Astrocyte (in vitro differentiated cells and primary cell): ENCODE measurements at regions not wholly inside any gene's neighbourhood (a gene's known extent, or its start where the extent isn't known, plus 50 kb on each side); places are given as distances from the start of the nearest gene placed in this dataset.

Experiments used
- DNase-seq: peaks from one replicate; pipeline ENCODE4 v3.0.0-alpha.2; 2010; ENCODE audit warnings: low read depth
- FAIRE-seq: peaks from 2 replicates; lab custom pipeline; 2011; peaks lifted over from hg19 to GRCh38; lab: Jason Lieb, UNC
- H2AFZ ChIP-seq: 2 replicates; pipeline ENCODE4 v1.6.0; 2012; ENCODE audit warnings: low read depth, low read length, inconsistent platforms
- H3K27ac ChIP-seq: 2 replicates; pipeline ENCODE4 v1.5.1; 2011; ENCODE audit warnings: low read depth, low read length, inconsistent platforms
- H3K27me3 ChIP-seq: 2 replicates; pipeline ENCODE4 v1.6.0; 2011; ENCODE audit warnings: low read length, inconsistent platforms; ENCODE audit not compliant: insufficient read depth
- H3K36me3 ChIP-seq: 2 replicates; pipeline ENCODE4 v1.5.1; 2011; ENCODE audit warnings: low read length, inconsistent platforms; ENCODE audit not compliant: insufficient read depth
- H3K4me1 ChIP-seq: 2 replicates; pipeline ENCODE4 v1.5.1; 2011; ENCODE audit warnings: low read length, inconsistent platforms; ENCODE audit not compliant: insufficient read depth
- H3K4me2 ChIP-seq: 2 replicates; pipeline ENCODE4 v1.6.0; 2012; ENCODE audit warnings: low read length, inconsistent platforms
- H3K4me3 ChIP-seq: 2 replicates; pipeline ENCODE4 v1.5.1; 2011; ENCODE audit warnings: low read depth, mild to moderate bottlenecking, low read length, inconsistent platforms; ENCODE audit not compliant: insufficient read depth
- H3K79me2 ChIP-seq: 2 replicates; pipeline ENCODE4 v1.6.0; 2012; ENCODE audit warnings: mild to moderate bottlenecking, low read length, inconsistent platforms; ENCODE audit not compliant: insufficient read depth
- H3K9ac ChIP-seq: 2 replicates; pipeline ENCODE4 v1.6.0; 2012; ENCODE audit warnings: mild to moderate bottlenecking, low read length, inconsistent platforms
- H3K9me3 ChIP-seq: 2 replicates; pipeline ENCODE4 v1.5.1; 2012; ENCODE audit warnings: low read depth, mild to moderate bottlenecking, low read length, inconsistent platforms; ENCODE audit not compliant: insufficient read depth
- H4K20me1 ChIP-seq: 2 replicates; pipeline ENCODE4 v1.6.0; 2012; ENCODE audit warnings: low read length, inconsistent platforms; ENCODE audit not compliant: insufficient read depth
- H3K27ac Mint-ChIP-seq: one replicate; pipeline ENCODE4 v1.8.0; 2021; ENCODE audit warnings: mild to moderate bottlenecking, mixed read lengths; ENCODE audit not compliant: unreplicated experiment
- H3K27me3 Mint-ChIP-seq: one replicate; pipeline ENCODE4 v1.8.0; 2021; ENCODE audit warnings: low read depth, mixed read lengths; ENCODE audit not compliant: unreplicated experiment
- H3K36me3 Mint-ChIP-seq: one replicate; pipeline ENCODE4 v1.8.0; 2021; ENCODE audit warnings: low read depth, mixed read lengths; ENCODE audit not compliant: unreplicated experiment
- H3K4me1 Mint-ChIP-seq: one replicate; pipeline ENCODE4 v1.8.0; 2021; ENCODE audit warnings: low read depth, mixed read lengths; ENCODE audit not compliant: unreplicated experiment
- H3K4me3 Mint-ChIP-seq: one replicate; pipeline ENCODE4 v1.8.0; 2021; ENCODE audit warnings: mild to moderate bottlenecking, moderate library complexity, mixed read lengths; ENCODE audit not compliant: unreplicated experiment
- H3K9me3 Mint-ChIP-seq: one replicate; pipeline ENCODE4 v1.8.0; 2021; ENCODE audit warnings: mild to moderate bottlenecking, mixed read lengths; ENCODE audit not compliant: unreplicated experiment
- CTCF ChIP-seq: IDR thresholded peaks from 2 replicates; pipeline ENCODE4 v1.5.1; 2011; ENCODE audit warnings: low read depth, mild to moderate bottlenecking, inconsistent platforms, low read length, moderate library complexity; ENCODE audit not compliant: insufficient read depth
- EZH2 ChIP-seq: IDR thresholded peaks from 2 replicates; pipeline ENCODE4 v1.6.1; 2012; ENCODE audit warnings: mild to moderate bottlenecking, low read length, inconsistent platforms; ENCODE audit not compliant: insufficient read depth

DNA sequence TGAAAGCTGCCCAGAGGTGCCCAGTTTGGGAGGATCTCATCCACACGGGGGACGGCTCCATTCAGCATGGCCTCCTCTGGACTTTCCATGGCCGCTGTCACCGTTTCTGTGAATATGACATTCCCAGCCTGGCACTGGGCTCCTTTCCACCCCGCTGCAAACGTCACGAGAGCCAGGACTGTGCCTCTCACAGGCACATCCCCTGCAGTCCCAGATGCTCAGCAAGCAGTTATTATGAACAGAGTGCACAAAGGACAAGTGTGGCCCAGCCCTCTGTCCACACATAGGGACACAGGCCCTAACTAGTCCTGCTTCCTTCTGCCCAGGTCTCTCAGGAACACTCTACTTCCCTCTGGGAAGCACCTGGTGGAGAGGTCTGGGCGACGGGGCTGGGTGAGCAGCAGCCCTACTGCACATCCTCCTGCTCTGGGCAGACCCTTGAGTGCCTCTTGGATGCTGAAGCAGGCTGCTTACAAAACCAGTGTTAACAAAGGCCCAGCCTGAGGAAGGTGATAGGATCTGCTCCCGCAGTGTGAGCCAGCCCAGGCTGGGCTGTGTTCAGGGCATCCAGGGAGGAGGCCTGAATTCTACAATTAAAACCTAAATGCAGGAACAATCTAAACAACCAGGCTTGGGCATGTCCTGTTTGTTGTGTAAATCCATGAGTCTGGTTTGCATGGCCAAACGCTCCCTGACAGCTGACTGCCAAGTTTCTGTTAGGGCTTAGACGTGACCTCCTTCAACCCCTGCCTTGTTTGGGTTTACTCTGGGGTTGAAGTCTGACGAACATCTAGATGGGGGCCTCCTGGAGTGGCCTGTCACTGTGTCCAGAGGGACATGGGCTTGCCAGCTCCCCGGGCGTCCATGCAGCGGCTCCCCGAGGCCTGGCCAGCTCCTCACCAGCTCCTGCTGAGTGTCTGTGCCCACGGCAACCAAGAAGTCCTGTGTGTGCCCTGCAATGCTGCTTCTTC lies 269.8 kb downstream of the GADD45G start:
- FAIRE-seq: no peak
- no peak for TF ChIP-seq CTCF
- TF ChIP-seq EZH2: no peak
- Histone ChIP-seq H4K20me1 (no peaks in the 10 kb centered on the region), H3K4me2 (no peak overlapping the region), H3K27ac (no peak overlapping the region), H3K9me3 (no peaks in the 10 kb centered on the region), H3K79me2 (no peaks in the 10 kb centered on the region), H3K27me3 (no peaks in the 10 kb centered on the region), H2AFZ (no peak overlapping the region), H3K4me3 (no peak overlapping the region), H3K4me1 (no peaks in the 10 kb centered on the region), H3K36me3 (no peaks in the 10 kb centered on the region), H3K9ac (no peak overlapping the region)
- Mint-ChIP-seq H3K27ac (no peak overlapping the region), H3K27me3 (peaks cover 63% of the 10 kb centered on the region), H3K4me3 (no peak overlapping the region), H3K9me3 (no peaks in the 10 kb centered on the region), H3K36me3 (no peaks in the 10 kb centered on the region), H3K4me1 (peaks cover 5% of the 10 kb centered on the region)
- DNase-seq: no peak

DNA sequence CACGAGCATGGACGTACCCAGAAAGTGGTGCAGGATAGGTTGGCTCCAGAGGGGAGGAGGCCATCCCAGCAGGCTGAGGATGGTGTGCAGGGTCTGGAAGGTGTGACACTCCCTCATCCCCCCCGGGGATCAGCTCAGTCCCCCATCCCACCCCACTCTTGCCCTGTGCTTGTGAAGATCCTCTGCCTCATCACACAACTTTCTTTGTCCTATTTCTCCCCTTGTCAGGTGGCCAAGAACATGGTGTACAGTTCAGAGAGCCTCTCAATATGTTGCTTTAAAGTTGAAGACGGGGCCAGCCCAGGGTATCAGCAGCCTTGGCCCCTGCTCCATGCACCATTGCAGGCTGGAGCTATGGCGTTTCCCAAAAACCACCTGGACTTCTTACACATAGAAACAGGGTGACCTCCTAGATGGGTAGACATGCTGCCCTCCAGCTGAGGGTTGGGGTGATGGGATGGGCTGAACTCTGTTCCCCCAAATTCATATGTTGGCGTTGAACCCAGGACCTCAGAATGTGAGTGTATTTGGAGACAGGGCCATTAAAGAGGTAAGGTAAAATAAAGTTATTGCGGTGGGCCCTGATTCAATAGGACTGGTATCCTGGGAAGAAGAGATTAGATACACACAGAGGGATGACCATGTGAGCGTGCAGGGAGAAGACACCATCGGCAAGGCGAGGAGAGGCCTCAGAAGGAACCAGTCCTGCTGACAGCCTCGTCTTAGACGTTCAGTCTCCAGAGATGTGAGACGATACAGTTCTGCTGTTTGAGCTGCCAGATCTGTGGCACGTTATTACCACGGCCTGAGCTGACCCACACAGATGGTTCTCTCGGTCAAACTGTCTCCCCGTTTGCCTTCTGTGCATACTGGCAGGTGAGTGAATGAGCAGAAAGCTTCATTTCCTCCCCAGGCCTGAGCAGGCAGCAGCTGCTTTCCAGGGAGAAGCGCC lies 272.5 kb downstream of the GADD45G start:
- TF ChIP-seq CTCF: no peak
- no peak for FAIRE-seq
- Mint-ChIP-seq H3K36me3 (no peaks in the 10 kb centered on the region), H3K9me3 (no peaks in the 10 kb centered on the region), H3K4me1 (peaks cover 5% of the 10 kb centered on the region), H3K4me3 (no peak overlapping the region), H3K27me3 (peaks cover 50% of the 10 kb centered on the region), H3K27ac (no peak overlapping the region)
- no peak for DNase-seq
- H3K4me1 ChIP-seq: no peaks in the 10 kb centered on the region
- H3K4me3 ChIP-seq: no peak overlapping the region
- no peaks in the 10 kb centered on the region for H3K27me3 ChIP-seq
- no peak overlapping the region for H3K27ac ChIP-seq
- no peak overlapping the region for H3K9ac ChIP-seq
- H3K4me2 ChIP-seq: no peak overlapping the region
- H3K9me3 ChIP-seq: no peaks in the 10 kb centered on the region
- no peaks in the 10 kb centered on the region for H4K20me1 ChIP-seq
- no peaks in the 10 kb centered on the region for H3K36me3 ChIP-seq
- no peak overlapping the region for H2AFZ ChIP-seq
- no peaks in the 10 kb centered on the region for H3K79me2 ChIP-seq
